GM21723 (cell line): ENCODE measurements at regions not wholly inside any gene's neighbourhood (a gene's known extent, or its start where the extent isn't known, plus 50 kb on each side); places are given as distances from the start of the nearest gene placed in this dataset.
A peak's percentile ranks its signal among the peaks of the same experiment; 100 is the strongest.
"Not testable (repeated sequence)": the region's sequence is repeated elsewhere in the genome, so short reads cannot be mapped to it uniquely, and the experiment has no call there.

Experiments
- ATAC-seq: cut with Tn5 transposase; IDR thresholded peaks from one replicate; pipeline ENCODE4 v1.9.1; 2021; ENCODE audit warnings: mild to moderate bottlenecking, moderate library complexity; ENCODE audit not compliant: unreplicated experiment

DNA sequence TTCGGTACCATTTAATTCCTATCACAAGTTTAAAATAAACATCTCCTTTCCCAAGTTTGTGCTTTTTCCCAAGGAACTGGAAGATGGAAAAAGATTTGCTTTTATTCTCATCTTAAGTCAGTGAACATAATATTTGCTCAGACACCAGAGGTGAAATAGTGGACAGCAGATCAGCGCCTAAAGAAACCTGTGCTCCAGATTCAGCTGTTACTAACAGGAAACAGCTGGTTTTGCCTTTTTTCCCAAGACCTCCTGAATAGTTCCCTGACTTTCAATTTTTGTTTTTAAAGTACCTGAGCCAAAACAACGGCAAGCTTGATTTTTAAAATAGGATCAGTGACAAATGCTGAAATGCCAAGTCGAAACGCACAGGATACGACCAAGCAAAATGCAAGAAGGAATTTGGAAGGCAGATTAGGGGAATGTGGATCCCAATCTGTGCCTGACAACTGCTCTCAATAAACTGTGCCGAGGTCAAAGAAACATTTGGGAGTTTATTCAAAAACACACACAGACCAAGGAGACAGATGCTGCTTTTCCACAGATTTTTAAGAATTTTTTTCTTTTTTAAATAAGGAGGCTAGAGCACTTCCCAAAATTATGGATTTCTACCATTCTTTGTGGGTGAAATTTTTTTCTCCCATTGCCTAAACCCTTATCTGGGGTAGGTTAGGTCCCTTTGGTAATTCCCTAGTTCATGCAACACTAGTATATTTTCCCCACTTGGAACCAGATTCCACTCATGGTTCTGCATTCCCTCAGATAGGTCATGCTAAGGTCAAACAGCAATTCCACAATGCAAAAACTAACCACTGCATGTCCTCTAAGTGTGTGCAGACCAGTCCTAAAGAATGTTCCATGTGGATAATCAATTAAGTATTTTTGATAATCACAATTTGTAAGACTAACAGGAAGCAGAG is 121.5 kb upstream of the PDE1A start:
- no peak for ATAC-seq

DNA sequence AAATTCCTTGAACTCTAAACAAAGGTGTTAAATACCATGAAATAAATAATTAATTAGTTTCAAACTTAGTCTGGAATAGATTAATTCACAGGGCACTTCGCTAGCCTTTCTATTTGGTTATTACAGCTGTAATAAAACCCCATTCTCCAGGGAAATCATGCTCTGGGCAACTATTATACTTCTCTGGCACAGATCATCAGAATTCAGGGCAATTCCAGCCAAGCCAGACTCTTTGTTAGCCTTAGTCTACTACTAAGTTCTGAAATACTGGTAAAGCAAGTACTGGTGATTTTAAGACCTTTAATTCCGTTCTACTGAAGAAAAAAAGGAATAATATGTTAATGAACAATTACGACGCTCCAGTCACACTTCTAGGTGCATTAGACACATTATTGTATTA is 123.4 kb upstream of the PDE1A start:
- no peak for ATAC-seq

DNA sequence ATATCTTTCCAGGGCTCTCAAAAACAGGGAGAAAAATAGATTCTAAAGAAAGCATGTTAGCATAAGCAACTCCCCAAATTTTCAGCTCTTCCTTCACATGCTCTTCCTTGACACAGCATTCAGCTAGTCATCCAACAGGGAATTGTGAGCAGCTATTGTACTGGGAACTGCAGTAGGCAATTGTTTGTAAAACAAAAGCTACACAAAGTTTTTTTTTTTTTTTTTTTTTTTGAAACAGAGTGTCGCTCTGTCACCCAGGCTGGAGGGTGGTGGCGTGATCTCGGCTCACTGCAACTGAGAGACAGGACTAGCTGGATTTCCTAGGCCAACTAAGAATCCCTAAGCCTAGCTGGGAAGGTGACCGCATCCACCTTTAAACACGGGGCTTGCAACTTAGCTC is 125.4 kb upstream of the PDE1A start:
- not testable (repeated sequence) for ATAC-seq

DNA sequence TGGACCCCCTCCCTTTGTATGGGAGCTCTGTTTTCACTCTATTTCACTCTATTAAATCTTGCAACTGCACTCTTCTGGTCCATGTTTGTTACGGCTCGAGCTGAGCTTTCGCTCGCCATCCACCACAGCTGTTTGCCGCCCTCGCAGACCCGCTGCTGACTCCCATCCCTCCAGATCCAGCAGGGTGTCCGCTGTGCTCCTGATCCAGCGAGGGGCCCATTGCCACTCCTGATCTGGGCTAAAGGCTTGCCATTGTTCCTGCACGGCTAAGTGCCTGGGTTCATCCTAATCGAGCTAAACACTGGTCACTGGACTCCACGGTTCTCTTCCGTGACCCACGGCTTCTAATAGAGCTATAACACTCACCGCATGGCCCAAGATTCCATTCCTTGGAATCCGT is 125.9 kb upstream of the PDE1A start:
- not testable (repeated sequence) for ATAC-seq

DNA sequence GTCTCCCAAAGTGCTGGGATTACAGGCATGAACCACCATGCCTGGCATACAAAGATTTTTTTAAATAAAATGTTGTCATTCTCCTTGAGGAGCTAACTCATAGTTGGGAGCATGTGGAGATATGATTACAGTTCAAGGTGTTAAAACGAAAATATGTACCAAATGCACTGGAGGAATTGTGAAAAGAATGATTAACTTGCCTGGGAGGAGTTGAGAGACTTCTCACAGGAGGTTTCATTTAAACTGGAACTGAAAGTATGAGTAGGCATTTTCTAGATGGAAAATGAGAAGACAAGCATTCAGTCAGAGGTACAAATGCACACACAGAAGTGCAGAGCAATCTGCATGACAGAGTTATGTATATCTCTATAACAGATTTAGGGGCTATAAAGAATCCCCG is 126.6 kb upstream of the PDE1A start:
- peak; percentile 99 for ATAC-seq

DNA sequence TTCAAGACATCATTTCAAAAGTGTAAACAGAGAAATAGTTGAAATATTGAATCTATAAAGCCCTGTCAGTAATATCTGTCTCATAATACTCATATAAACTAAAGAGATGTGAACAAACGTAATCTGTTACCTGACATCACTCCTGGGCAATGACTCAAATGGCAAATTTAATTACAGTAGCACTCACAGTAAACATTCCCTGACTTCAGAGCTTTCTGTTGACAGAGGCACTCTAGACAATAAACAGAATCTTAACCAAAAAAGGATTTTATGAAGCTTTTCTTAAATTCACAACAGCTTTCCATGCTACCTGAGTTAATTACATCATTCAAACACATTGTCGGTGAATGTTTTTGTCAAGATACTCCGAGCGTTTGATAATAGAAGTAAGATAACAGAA is 128.1 kb upstream of the PDE1A start:
- ATAC-seq = no peak

DNA sequence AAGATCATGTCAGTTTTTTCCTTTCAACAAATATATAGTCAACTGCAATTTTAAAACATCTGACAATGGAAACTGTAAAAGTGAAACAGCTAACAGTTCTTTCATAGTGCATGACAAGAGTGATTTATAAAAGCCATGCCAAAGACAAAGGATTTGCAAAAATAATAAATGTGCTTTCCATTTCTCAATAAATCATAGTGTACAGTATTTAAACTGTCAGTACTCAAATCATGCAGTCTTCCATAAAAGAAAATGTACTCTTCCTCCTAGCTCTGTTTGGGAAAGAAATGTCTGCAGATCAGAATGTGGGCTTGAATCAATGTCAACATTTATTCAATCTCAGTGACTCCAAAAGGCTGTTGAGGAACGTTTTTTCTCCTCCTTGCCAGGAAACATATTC is 131.7 kb upstream of the PDE1A start:
- ATAC-seq = no peak

DNA sequence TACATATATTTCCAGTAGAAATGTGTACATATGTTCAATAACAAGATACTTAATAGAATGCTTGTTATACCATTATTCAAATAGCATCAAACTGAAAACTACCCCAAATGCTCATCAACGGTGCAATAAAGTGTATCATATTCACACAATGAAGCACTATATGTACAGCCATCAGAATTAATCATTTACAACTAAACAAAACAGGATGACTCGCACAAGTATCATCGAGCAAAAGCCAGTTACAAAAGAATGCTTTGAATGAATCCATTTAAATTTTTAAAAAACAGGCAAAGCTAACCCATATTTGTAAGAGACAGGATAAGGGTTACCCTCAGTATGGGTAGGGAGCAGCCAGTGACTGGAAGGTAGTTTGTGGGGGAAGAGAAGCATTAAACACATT is 132.8 kb upstream of the PDE1A start:
- no peak for ATAC-seq

DNA sequence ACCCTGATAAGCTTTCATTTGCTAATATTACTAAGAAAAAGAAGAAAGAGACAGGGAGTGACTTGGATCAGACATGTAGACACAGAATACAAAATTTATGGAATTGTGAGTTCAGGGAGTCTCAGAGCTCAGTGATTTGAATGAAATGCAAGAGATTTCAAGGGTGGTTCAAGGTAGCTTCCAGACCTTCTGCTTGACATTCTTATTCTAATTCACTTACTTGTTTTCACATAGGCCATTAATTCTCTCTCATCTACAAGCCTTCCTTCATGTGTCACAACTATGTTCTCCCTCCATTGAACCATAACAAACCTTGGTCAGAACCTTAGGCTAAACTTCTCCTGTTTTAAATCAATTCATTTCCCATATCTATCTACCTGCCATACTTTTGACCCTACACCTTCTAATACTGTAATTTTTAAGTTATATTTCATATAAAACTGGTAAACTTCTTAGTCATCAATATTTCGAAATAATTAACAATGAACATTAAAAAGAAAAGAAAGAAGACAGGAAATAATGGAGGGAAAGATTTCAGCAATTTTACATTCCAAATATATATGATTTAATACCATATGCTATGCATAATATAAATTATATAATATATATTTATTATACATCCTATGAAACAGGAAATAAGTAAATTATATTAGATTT is 139.2 kb upstream of the PDE1A start:
- no peak for ATAC-seq

DNA sequence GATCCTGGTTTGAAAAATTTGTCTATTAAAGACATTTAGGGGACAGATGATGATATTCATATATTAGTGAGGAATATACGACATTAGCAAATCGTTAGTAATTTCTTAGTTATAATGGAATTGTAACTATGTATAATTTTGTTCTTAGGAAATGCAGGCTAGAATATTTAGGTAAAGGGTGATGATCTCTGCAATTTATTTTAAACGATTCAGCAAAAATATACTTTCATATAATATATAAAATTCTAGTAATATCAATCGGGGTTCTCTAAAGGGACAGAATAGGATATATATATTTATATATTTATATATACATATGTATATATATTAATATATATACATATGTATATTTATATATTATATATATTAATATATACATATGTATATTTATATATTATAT is 142.5 kb upstream of the DNAJC10 start:
- no peak for ATAC-seq

DNA sequence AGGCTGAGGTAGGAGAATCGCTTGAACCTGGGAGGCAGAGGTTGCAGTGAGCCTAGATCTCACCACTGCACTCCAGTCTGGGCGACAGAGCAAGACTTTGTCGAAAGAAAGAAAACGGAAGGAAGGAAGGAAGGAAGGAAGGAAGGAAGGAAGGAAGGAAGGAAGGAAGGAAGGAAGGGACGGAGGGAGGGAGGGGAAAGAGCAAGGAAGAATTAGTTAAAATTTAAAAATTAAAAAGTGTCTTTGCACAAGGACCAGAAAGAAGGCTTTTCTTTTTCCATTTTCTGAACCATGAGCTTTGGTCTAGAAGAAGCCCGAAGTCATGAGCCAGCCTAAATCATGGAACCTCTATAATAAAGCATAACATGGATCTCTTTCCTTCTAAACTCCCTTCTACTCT is 138.2 kb upstream of the DNAJC10 start:
- no peak for ATAC-seq

DNA sequence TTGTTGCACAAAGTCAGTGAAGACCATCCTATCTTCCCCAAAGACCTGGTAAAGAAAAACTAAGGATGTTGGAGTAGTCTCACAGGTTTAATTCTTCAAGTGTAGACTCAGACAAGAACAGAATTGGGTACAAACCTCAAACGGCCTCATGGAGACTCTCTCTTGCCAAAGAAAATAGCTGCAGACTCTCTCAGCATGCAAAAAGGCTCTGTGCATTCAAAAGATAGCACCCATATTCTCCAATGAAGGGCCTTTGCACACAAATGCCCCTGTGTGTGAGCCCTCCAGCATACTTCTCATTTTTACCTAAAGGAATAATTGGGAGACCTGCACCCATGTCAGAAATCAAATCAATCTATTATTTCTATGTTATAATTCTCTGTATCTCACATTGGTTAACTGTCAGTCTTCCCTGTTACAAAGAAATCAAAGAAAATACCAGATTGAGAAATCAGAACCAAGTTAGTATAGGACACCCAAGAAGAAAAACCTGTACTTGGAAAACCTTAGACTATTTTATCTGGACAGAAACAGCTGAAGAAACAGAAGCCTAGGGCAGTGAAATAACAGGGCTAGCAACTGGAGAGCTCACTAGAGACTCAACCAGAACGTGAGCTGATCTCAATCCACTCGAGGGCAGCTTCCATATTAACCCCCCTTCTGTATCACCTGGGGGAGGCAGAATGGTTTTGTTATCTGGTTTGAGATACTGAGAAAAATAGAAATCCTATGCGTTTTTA is 134.7 kb upstream of the DNAJC10 start:
- no peak for ATAC-seq

DNA sequence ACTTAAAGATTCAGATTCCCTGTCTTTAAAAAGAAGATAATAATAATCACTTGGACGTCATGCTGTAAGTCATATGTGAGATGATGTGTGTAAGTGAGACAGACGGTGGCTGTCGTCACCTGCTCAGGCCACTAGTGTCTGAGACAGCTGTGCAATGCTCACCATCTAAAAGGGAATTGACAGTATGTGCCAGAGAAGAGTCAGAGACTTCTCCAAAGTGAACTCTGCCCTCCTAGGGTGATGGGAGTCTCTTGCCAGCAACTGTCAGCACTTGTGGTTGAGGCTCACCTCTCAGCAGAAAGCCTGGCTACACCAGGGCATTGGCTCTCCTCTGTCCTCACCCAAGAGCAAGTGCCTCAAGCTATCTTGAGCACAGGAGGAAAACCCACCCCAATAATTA is 131.6 kb upstream of the DNAJC10 start:
- ATAC-seq = no peak

DNA sequence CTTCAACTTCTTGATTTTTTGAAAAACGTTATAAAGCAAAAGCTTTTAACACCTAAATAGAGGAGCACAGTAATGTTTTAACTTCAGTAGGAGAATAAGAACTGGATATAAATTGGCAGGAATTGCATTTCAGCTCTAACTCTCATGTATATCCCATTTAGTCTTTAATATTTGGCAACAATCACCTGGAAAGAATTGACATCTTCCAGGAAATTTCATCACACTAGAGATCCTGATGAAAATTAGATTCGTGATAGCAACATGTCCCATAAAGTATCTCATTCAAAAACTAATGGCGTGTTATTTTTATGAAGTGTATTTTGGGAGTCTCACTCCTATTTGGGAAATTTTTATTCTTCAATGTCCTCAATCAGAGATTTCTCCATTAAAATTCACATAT is 131.1 kb upstream of the DNAJC10 start:
- no peak for ATAC-seq

DNA sequence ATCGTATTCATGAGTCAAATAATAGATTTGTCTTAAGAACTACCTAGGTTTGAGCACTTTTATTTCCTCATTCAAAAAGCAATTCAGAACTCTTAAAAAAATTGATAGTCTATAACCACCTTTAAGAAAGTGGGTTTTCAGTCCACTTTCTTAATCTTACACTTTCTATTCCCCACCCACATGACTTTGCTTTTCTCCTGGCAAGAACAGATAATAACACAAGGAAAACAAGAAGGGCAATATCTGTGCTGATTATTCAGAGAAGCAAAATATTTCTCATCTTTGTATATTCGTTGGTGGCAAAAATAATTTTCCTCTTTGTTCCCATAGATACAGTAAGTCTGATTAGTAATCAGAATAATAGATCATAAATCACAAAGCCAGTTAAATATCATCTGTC is 130.6 kb upstream of the DNAJC10 start:
- ATAC-seq = no peak

DNA sequence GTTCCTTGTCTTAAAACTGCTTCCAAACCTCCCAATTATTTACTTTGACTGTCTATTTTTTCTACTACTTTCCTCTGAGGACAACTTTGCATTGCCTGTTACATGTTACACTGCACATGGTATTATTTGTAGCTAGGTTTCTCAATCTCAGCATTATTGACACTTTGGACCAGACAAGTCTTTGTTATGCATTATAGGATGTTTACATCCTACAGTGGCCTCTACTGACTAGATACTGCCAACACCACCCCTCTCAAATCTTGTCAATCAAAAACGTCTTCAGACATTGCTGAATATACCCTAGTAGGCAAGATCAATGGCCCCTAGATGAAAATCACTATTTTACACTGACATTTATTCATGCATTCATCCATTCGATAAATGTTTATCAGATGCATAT is 129.6 kb upstream of the DNAJC10 start:
- ATAC-seq = no peak

DNA sequence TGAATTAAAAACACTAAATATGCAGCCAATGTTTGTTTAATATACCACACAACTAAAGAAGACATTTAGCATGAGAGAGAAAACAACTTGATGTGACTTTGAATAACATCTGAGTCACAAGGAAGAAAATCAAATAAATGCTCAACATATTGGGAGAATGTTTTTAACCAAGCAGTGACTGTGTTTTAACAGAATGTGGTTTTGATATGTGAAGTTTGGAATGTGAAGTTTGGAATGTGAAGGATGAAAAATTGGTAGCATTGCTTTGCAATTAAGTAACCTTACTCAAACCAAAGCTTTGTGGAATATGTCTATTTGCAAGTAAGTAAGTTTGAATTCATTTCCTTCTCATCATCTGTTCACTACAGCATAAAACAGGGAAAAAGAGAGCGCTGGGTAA is 128.2 kb upstream of the DNAJC10 start:
- ATAC-seq = no peak

DNA sequence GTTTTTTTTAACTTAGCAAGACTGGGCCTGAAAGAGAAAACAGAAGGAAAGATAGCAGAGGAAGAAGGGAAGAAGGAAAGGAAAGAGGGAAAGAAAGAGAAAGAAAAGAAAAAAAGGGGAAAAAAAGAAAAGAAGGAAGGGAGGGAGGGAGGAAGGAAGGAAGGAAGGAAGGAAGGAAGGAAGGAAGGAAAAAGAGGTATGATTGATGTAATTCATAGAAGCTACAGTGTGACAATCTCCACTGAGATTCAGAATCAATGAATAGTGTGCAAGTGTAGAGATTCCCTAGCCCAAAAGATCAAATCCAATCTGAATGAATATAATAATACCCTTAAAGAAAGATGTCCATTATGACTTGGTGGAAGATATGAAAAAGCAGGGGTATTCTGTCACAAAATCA is 126.9 kb upstream of the DNAJC10 start:
- ATAC-seq = no peak

DNA sequence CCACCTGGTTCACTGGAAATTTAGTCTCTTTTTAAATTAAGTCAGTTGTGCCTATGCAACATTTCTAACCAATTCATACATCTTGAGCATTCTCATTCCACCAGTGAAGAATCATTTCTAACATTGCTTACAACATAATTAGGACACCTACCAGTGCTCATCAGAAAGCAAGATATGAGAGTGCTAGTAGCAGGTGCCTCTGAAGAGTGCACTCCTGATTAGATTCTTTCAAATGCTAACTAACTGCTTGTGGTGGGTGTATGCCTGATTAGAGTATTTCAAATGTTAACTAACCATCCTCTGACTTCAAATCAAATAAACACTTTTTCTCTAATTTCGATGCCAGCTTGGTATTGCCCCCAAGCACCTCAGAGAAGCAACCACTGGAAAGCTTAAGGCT is 124.3 kb upstream of the DNAJC10 start:
- no peak for ATAC-seq

DNA sequence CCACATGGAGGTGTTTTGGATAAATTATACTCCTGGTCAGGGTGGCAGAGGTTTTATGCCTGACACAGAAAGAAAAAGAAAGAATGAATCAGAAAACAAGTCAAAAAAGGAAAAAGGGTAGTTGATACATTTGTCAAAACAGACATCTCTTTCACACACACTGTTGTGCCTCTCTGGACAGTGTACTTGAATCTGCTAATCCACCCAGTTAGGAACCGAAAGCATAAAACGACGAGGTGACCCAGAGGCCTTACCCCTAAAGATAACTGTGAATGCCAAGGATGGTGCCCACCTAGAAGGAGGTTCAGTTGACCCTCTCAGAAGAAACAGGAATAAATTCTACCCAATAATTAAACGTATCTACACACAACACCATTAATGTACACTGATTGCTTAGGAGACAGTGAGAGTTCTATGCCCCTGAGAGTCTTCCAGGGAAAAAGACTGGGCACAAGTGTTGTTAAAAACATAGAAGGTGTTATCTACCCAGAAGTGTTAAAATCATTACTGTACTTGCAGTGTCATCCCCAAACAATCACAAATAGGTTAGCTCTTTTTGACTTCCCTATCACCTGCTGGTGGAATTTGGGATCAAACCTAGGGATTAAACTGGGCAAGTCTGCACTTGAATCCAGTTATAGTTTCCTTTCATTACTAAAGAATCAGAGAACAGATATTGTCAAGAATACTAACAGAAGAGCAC is 123.2 kb upstream of the DNAJC10 start:
- ATAC-seq = no peak

DNA sequence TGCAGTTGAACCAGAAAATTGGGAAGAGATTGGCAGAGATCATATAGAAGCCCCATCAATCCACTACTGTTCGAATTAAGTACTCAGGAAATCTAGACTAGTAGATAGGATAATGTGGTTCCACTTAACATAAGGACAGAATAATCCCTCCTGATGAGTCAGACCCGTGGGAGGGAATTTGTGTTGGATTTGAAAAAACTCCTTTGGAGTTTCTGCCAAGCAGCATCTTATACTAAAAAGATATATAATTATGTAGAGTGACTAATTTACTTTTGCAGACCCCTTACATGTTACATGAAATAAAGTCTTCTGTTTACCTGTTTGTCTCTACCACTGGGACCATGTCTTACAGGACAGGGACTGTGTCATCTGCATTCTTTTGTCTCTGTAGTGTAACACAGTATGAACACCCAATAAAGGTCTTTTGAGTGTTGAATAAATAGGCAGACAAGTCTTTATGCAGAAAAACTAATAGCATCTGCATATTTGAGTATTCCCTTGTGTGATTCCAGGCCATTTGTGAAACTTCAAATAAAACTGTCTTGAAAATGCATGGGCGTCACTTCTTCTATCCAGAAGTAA is 122.6 kb upstream of the DNAJC10 start:
- no peak for ATAC-seq
